GM12878 (cell line): ENCODE measurements at regions not wholly inside any gene's neighbourhood (a gene's known extent, or its start where the extent isn't known, plus 50 kb on each side); places are given as distances from the start of the nearest gene placed in this dataset.
"Not testable (repeated sequence)": the region's sequence is repeated elsewhere in the genome, so short reads cannot be mapped to it uniquely, and the experiment has no call there.

Experiments
- ATAC-seq: fragments of 200-7000 bp; cut with Tn5 transposase; 3 replicates; pipeline ENCODE4 v1.9.1; 2020; ENCODE audit warnings: mild to moderate bottlenecking, moderate library complexity
- BruUV-seq: library from RNA; stranded (reverse); fragments of 400-500 nt; replicated peaks from 2 replicates; lab custom pipeline; 2021; lab: Mats Ljungman, UMichigan
- CTCF ChIA-PET: fragments of 300-600 bp; sonication (Branson Sonifier 250); formaldehyde crosslinking; extraction: SDS; loops from one replicate; lab custom pipeline; 2021; ENCODE audit warnings: inconsistent platforms; lab: Yijun Ruan, JAX
- POLR2A ChIA-PET: fragments of 350-600 bp; formaldehyde crosslinking; extraction: SDS; loops from one replicate; lab custom pipeline; 2021; ENCODE audit warnings: inconsistent platforms; lab: Charles Lee
- RAD21 ChIA-PET: fragments of 300-600 bp; sonication (Branson Sonifier 250); formaldehyde crosslinking; loops from one replicate; lab custom pipeline; 2023; ENCODE audit warnings: antibody characterized with exemption; ENCODE audit not compliant: unreplicated experiment; lab: Charles Lee
- SMC1A ChIA-PET: fragments of 300-600 bp; sonication (Branson Sonifier 250); formaldehyde crosslinking; loops from one replicate; lab custom pipeline; 2023; ENCODE audit not compliant: unreplicated experiment, uncharacterized antibody; lab: Charles Lee
- DNase-seq: peaks from one replicate; pipeline ENCODE4 v3.0.0-alpha.2; 2011; ENCODE audit warnings: low read depth, low spot score
- FAIRE-seq: peaks from 3 replicates; lab custom pipeline; 2011; peaks lifted over from hg19 to GRCh38; lab: Jason Lieb, UNC
- H2AFZ ChIP-seq: 2 replicates; pipeline ENCODE4 v1.6.0; 2011; ENCODE audit warnings: low read depth, low read length, control low read depth; ENCODE audit not compliant: control insufficient read depth
- H3K27ac ChIP-seq: 2 replicates; pipeline ENCODE4 v1.5.1; 2011; ENCODE audit warnings: control low read depth; ENCODE audit not compliant: control insufficient read depth, insufficient read depth
- H3K27me3 ChIP-seq, 2 experiments: replicated peaks in 1 of 2; 2 replicates each; pipeline versions ENCODE4 v1.6.0 to v1.6.1; 2011; ENCODE audit warnings: low read length in 1 of 2; ENCODE audit not compliant: control insufficient read depth in 2 of 2, insufficient read depth in 2 of 2
- H3K36me3 ChIP-seq, 2 experiments: 2 replicates each; pipeline ENCODE4 v1.5.1; 2011; ENCODE audit warnings: low read length in 1 of 2; ENCODE audit not compliant: control insufficient read depth in 2 of 2, insufficient read depth in 2 of 2
- H3K4me1 ChIP-seq: 2 replicates; pipeline ENCODE4 v1.6.1; 2011; ENCODE audit warnings: mild to moderate bottlenecking, low read length, moderate library complexity, mixed read lengths; ENCODE audit not compliant: control insufficient read depth, insufficient read depth
- H3K4me2 ChIP-seq: 2 replicates; pipeline ENCODE4 v1.6.0; 2011; ENCODE audit warnings: control low read depth; ENCODE audit not compliant: control insufficient read depth, insufficient read depth
- H3K4me3 ChIP-seq: fragments of 200-600 bp; sonication (generic); 2 replicates; pipeline ENCODE4 v1.5.1; 2016
- H3K79me2 ChIP-seq: 2 replicates; pipeline ENCODE4 v1.6.0; 2011; ENCODE audit warnings: low read length; ENCODE audit not compliant: control insufficient read depth, insufficient read depth
- H3K9ac ChIP-seq: 2 replicates; pipeline ENCODE4 v1.8.0; 2011; ENCODE audit warnings: low read length, control low read depth, mixed read lengths; ENCODE audit not compliant: control insufficient read depth, insufficient read depth
- H3K9me3 ChIP-seq: replicated peaks from 3 replicates; pipeline ENCODE4 v1.5.1; 2011; ENCODE audit warnings: mild to moderate bottlenecking, low read length; ENCODE audit not compliant: control insufficient read depth, insufficient read depth
- H4K20me1 ChIP-seq: 2 replicates; pipeline ENCODE4 v1.6.0; 2011; ENCODE audit not compliant: control insufficient read depth, insufficient read depth
- BHLHE40 ChIP-seq, 2 experiments: fragments of 450-650 bp in 1 of 2; IDR thresholded peaks; 2 replicates each; pipeline ENCODE4 v1.6.1; 2011 to 2017; ENCODE audit warnings: low read depth in 2 of 2, borderline replicate concordance in 1 of 2, improper control_type of control experiment in 1 of 2, low read length in 1 of 2, mild to moderate bottlenecking in 1 of 2
- NR2C1 ChIP-seq: fragments of 450-650 bp; IDR thresholded peaks from 2 replicates; pipeline ENCODE4 v1.6.1; 2017; ENCODE audit warnings: antibody characterized with exemption, mild to moderate bottlenecking, moderate library complexity
- WGBS: methylation state at CpG from one replicate; pipeline ENCODE4 v1.1.6; 2016; ENCODE audit warnings: low lambda C conversion rate; ENCODE audit not compliant: insufficient replicate concordance, insufficient coverage; ENCODE audit errors: missing lambda C conversion rate; 5-methylcytosine and 5-hydroxymethylcytosine counted together
- in situ Hi-C: fragments of 300-500 bp; cut with MboI; formaldehyde crosslinking; loops from 9 replicates; pipeline ENCODE4 v1.14.3; 2018; ENCODE audit warnings: mixed read lengths
- intact Hi-C: fragments of 100-400 bp; cut with micrococcal nuclease; formaldehyde crosslinking; loops from one replicate; pipeline ENCODE4 v1.14.2; 2022; ENCODE audit not compliant: unreplicated experiment
- TF ChIP-seq, protein P1 (sequence below), 3 experiments: IDR thresholded peaks in 2 of 3; conservative IDR thresholded peaks in 1 of 3; 2 replicates each; pipeline ENCODE4 v1.5.1; 2011; ENCODE audit warnings: low read depth in 3 of 3, low read length in 3 of 3, mild to moderate bottlenecking in 3 of 3, control low read depth in 2 of 3, moderate library complexity in 2 of 3, inconsistent platforms in 1 of 3, mixed read lengths in 1 of 3; ENCODE audit not compliant: control insufficient read depth in 2 of 3, insufficient read depth in 1 of 3; ENCODE audit errors: extremely low read depth in 1 of 3
- TF ChIP-seq, protein P2 (sequence below): IDR thresholded peaks from 2 replicates; pipeline ENCODE4 v1.6.1; 2012; ENCODE audit warnings: mild to moderate bottlenecking, low read depth, low read length

DNA sequence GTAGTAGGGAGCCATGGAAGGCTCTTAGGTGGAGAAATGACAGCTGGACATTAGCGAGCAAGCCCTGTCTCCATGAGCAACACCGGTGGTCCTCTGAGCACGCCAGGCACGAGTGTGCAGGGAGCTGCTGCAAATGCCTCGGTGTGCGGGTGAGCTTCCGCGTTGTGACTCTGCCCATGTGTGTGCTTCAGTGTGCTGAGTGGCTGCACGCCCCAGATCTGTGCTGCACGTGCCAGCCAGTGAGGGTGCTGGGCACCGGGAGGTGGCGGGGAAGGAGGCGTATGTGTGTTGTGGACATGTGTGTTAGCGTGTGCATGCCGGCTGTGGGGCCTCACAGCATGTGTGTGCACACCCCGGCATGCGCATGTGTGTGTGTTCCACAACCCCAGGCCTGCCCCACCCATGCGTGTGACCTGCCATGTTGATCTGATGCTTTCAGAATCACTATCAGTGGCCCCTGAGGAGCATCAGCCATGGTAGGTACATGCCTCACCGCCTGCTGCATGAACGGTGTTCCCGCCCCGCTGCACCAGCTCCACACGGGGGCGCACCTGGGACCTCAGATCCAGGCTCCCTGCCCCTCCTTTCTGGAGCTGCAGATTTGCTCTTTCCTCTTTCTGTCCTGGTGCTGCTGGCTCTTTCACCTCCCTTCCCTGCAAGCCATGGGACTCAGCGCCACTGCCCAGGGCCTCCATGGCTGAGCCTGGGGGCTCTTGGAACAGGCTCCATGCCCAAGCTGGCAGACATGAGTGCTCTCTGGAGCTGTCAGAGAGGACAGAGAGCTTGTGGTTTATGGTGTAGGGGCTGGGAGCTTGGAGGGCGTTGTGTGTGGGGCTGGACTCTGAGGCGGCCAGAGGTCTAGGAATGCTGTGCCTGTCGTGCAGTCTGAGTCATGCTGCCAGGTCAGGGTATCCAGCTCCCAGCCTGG, 169.4 kb downstream of the TBC1D2B start:
- BruUV-seq = no TSS peak
- H3K79me2 ChIP-seq = no peaks in the 10 kb centered on the region
- TF ChIP-seq BHLHE40 (IDR thresholded peaks at IDR 0.05; ENCODE audit: borderline replicate concordance in 1 of 2, low read depth in 2 of 2, low read length in 1 of 2) (peak in 1 of 2 experiments; percentile 45; a peak in 2 of 4 replicates), NR2C1 (no peak)
- TF ChIP-seq, protein P1, sequence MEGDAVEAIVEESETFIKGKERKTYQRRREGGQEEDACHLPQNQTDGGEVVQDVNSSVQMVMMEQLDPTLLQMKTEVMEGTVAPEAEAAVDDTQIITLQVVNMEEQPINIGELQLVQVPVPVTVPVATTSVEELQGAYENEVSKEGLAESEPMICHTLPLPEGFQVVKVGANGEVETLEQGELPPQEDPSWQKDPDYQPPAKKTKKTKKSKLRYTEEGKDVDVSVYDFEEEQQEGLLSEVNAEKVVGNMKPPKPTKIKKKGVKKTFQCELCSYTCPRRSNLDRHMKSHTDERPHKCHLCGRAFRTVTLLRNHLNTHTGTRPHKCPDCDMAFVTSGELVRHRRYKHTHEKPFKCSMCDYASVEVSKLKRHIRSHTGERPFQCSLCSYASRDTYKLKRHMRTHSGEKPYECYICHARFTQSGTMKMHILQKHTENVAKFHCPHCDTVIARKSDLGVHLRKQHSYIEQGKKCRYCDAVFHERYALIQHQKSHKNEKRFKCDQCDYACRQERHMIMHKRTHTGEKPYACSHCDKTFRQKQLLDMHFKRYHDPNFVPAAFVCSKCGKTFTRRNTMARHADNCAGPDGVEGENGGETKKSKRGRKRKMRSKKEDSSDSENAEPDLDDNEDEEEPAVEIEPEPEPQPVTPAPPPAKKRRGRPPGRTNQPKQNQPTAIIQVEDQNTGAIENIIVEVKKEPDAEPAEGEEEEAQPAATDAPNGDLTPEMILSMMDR (IDR thresholded peaks at IDR 0.05 in 2 of 3, conservative IDR thresholded peaks at IDR 0.05 in 1 of 3; ENCODE audit: control insufficient read depth in 2 of 3, extremely low read depth in 1 of 3, insufficient read depth in 1 of 3, low read depth in 3 of 3, low read length in 3 of 3) = peak; percentile 37 to 59 (median 46)
- TF ChIP-seq, protein P2, sequence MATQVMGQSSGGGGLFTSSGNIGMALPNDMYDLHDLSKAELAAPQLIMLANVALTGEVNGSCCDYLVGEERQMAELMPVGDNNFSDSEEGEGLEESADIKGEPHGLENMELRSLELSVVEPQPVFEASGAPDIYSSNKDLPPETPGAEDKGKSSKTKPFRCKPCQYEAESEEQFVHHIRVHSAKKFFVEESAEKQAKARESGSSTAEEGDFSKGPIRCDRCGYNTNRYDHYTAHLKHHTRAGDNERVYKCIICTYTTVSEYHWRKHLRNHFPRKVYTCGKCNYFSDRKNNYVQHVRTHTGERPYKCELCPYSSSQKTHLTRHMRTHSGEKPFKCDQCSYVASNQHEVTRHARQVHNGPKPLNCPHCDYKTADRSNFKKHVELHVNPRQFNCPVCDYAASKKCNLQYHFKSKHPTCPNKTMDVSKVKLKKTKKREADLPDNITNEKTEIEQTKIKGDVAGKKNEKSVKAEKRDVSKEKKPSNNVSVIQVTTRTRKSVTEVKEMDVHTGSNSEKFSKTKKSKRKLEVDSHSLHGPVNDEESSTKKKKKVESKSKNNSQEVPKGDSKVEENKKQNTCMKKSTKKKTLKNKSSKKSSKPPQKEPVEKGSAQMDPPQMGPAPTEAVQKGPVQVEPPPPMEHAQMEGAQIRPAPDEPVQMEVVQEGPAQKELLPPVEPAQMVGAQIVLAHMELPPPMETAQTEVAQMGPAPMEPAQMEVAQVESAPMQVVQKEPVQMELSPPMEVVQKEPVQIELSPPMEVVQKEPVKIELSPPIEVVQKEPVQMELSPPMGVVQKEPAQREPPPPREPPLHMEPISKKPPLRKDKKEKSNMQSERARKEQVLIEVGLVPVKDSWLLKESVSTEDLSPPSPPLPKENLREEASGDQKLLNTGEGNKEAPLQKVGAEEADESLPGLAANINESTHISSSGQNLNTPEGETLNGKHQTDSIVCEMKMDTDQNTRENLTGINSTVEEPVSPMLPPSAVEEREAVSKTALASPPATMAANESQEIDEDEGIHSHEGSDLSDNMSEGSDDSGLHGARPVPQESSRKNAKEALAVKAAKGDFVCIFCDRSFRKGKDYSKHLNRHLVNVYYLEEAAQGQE = no peak
- no peak overlapping the region for H2AFZ ChIP-seq
- ChIA-PET POLR2A (no interaction called here), CTCF (interaction anchor here (0.9 to 3.1 kb wide), 10 partner anchors 16 to 222 kb away, joined by 3 to 12 read pairs (median 4); no protein-coding TSS in a partner anchor), SMC1A (no interaction called here), RAD21 (no interaction called here)
- no peak overlapping the region for H3K4me2 ChIP-seq
- no peak overlapping the region for H3K4me3 ChIP-seq
- intact Hi-C loops (loop anchor here (10.0 kb wide), 1 partner anchor 47 kb away; no protein-coding TSS in a partner anchor), in situ Hi-C loops (no loop called here)
- ATAC-seq (peak; percentile 83), DNase-seq (no peak), FAIRE-seq (no peak)
- H3K9me3 ChIP-seq = no peaks in the 10 kb centered on the region
- H3K36me3 ChIP-seq = no peaks in the 10 kb centered on the region
- no peak overlapping the region for H3K9ac ChIP-seq
- no peak overlapping the region for H3K27ac ChIP-seq
- no peaks in the 10 kb centered on the region for H3K4me1 ChIP-seq
- H3K27me3 ChIP-seq = no peaks in the 10 kb centered on the region; a peak in 1 of 4 replicates
- WGBS = 28% methylated on average over 26 of the region's 28 CpGs
- no peaks in the 10 kb centered on the region for H4K20me1 ChIP-seq

DNA sequence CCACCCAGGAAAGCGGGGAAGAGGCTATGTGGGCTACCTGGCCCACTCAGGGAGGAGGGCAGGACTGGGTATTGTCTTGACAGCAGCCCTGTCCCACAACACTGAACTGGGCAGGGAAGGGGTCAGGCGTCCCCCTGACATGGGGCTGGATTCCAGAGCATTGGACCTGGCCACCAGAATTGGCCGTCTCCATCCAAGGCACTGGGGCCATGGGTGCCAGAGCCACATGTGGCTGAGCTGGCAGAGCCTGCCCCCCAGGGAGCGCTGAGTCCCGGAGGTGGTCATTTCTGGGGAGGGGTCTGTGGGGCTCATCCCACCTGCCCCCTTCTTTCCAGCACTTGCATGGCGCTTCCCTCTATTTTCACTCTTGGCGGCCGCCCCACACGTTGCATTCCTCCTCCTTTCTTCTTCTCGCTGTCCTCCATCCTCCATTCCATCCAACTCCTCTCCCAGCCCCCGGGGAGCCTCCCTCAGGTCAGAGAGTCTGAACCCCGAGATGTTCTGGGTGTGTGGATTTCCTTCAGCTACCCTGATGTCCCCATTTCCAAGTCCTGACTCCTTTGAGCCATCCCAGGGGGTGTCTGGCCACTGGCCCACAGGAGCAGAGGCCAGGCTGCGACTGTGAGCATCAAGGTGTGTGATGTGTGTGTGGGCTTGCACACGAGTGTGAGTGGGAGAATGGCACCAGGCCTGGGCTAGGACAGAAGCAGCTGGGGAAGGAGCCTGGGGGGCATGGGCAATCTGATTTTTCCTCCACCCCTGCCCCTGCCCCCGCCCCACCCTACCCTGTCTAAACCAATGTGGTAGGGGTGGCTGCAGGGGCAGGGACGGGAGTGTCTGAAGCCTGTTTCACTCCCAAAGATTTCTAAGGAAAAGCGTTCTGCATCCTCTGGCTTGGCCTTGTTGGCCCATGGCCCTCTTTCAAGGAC, 171.2 kb downstream of the TBC1D2B start:
- BruUV-seq, H3K9me3 ChIP-seq, SMC1A ChIA-PET, RAD21 ChIA-PET, ATAC-seq, H3K79me2 ChIP-seq, H3K27ac ChIP-seq, H3K4me1 ChIP-seq, in situ Hi-C loops, H4K20me1 ChIP-seq, H3K9ac ChIP-seq, H3K4me2 ChIP-seq, H3K36me3 ChIP-seq, DNase-seq, H3K27me3 ChIP-seq, H3K4me3 ChIP-seq, POLR2A ChIA-PET, H2AFZ ChIP-seq, FAIRE-seq: not testable (repeated sequence)
- 30% methylated on average over 14 of the region's 17 CpGs for WGBS
- CTCF ChIA-PET = interaction anchor here (0.6 kb wide), 1 partner anchor 94 kb away, joined by 3 read pairs; no protein-coding TSS in a partner anchor
- intact Hi-C loops = loop anchor here (10.0 kb wide), 1 partner anchor 48 kb away; no protein-coding TSS in a partner anchor
